ENCODE measurements at regions not wholly inside any gene's neighbourhood (a gene's known extent, or its start where the extent isn't known, plus 50 kb on each side); places are given as distances from the start of the nearest gene placed in this dataset.
A peak's percentile ranks its signal among the peaks of the same experiment; 100 is the strongest.

- DNase-seq (ENCODE audit: low spot score): no peak
Observed at GRCh38 chr11:10641912-10642697, 51.5 kb downstream of the IRAG1 start.

GRCh38 chr11:10641177-10641911 lies 52.2 kb downstream of the IRAG1 start:
- DNase-seq (ENCODE audit: low spot score): no peak

GRCh38 chr11:10640308-10640707 lies 53.2 kb downstream of the IRAG1 start:
- no peak for DNase-seq (ENCODE audit: low spot score)

GRCh38 chr11:10639350-10639749 lies 54.2 kb downstream of the IRAG1 start:
- DNase-seq (ENCODE audit: low spot score): no peak

DNA sequence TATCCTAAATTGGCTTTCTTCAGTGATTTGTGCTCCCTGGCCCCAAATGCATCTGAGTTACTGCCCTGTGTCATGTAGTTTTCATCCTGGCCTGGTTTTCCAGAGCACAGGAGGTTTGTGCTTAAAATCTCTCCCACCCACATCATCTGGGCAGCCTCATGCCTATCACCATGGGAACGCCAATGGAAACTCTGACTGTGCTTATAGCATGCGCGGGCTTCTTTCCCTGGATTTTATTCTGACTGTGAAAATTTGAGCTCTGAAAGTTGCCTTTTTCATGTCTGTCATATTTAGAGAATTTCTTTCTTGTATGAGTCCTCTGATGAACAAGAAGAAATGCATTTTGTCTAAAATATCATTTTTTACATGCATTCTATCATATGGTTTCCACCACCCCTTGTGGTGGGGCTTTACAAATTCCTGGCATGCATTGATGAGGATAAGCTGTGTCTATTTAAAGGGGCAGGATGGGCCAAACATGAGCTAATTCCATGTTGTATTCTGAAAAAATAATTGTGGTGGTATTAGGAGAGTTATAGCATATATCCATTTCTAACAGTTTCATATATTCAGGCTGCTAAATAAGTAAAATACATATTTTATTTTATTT lies 55.1 kb downstream of the IRAG1 start:
- peak; percentile 37 for DNase-seq (ENCODE audit: low spot score)

GRCh38 chr11:10637731-10638151 lies 55.8 kb downstream of the IRAG1 start:
- no peak for DNase-seq (ENCODE audit: low spot score)

DNA sequence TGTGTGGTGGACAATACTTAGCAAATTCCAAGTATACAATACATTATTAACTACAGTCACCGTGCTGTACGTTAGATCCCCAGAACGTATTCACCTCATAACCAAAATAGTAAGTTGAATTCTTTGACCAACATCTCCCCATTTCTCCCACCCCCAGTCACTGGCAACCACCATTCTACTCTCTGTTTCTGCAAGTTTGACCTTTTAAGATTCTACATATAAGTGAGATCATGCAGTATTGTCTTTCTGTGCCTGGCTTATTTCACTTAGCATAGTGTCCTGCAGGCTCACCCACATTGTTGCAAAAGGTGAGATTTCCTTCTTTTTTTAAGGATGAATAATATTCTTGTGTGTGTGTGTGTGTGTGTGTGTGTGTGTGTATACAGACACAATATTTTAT lies 59.1 kb downstream of the IRAG1 start:
- no peak for DNase-seq (ENCODE audit: low spot score)

DNA sequence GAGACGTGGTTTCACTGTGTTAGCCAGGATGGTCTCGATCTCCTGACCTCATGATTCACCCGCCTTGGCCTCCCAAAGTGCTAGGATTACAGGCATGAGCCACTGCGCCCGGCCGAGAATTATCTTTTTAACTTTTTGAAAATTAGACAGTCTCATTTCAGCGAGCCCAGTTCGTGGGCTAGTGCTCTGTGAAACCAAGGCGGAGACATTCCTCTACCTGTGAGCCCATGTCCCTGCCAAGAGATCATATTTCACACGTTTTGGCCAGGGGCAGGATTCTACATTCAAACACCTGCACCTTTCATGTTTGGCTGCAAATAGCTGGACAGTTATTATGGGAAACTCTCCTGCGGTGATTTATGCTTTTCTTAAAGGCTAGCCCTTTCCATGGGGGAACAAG lies 60.3 kb downstream of the IRAG1 start:
- no peak for DNase-seq (ENCODE audit: low spot score)

DNA sequence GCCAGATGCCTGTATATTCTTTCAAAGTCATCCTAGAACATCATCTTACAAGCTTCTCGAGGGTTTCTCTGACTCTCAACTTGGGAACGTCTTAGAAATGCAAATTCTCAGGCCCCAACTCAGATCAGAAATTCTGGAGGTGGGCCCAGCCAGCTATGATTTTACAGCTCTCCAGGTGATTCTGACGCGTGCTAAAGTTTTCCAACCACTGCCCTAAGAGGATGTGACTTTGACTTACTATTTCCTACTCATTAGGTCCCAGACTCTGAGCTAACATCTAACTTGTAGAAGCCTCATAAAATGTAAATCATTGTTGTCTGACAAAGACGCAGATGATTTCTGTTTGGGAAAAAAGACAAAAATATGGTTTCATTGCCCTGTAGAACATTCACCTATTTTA lies 61.1 kb downstream of the IRAG1 start:
- DNase-seq (ENCODE audit: low spot score): no peak

DNA sequence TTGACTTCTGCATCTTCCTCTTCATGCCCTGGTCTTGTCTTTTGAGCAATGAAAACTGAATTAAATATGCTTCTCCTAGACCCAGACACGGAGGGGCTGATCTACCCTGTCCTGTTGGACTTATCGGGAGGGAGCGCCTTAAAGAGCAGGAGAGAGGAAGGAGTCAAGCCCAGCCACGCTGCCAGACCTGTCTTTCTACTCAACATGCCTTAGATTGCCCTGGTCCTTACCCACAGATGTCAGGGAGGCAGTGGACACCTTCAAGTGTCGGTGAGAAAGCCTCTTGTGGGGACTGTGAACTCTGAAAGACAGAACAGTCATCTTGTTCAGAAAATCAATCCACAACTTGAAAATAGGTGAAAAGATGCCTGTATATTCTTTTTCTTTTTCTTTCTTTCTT lies 61.8 kb downstream of the IRAG1 start:
- no peak for DNase-seq (ENCODE audit: low spot score)

- DNase-seq (ENCODE audit: low spot score): no peak
Observed at GRCh38 chr11:10629411-10630002, 61.0 kb upstream of the LYVE1 start.

DNA sequence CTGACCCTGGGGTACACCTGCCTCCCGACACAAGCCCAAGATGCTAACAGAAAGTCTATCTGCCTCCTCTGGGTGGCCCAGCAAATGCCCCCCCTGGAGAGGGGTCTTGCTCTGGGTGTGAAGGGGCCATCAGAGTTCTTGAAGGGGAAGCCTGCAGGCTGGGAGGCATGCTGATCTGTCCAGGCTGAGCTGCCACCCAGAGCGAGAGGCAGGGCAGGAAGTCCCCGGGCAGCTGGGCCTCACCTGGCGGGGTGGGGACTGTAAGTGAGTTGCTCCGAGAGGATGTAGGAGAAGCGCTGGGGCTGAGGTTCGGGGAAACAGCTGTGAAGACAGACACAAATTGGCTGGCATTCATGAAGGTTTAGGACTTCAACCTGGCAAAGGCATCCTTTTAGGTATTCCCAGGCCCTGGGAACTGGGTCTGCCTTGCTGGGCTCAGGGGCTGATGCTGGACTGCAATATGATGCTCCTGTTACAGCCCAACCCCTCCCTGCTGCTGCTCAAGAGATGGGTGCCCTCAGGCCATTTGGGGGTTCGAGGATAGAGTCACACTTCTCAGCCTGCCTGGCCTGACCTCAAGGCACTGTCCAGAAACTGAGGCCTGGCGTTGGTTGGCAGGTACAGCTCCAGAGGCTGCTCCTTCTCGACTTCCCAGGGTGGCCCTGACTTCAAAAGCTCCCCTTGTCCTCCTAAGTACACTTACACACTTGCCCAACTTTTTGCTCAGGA lies 60.2 kb upstream of the LYVE1 start:
- DNase-seq (ENCODE audit: low spot score): no peak

DNA sequence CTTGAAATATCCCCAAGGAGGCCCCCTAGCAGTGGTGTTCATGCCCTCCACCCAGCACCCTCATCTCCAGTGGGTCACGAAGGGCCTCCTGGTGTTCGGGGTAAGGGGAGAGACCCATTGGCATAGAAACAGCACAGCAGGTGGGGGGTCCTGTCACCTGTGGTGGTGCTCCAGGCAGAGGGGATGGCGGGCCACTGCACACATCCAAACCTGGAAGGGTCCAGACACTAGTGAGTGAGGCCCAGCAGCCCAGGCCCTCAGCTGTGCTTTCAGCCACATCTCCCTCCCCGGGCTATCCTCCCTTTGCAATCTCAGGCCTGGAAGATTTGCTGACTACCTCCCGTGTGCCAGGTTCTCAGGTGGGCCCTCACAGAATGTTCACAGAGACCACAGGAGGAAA lies 59.4 kb upstream of the LYVE1 start:
- no peak for DNase-seq (ENCODE audit: low spot score)

GRCh38 chr11:10627291-10627690 lies 58.8 kb upstream of the LYVE1 start:
- no peak for DNase-seq (ENCODE audit: low spot score)

DNA sequence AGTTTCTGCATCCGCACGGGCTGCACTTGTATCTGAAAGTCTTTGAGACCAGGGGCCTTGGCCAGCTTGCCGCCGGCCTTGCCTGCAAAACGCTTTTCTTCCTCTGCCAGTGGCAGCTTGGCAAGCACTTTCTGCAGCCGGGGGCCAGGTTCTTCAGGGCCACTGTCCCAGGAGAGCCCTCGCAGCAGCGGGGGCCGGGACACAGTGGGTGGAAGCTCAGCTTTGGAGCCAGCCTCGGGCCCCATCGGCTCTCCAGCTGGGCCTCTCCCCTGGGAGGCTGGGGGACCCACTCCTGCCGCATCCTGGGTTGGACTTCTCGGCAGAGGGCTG lies 57.5 kb upstream of the LYVE1 start:
- DNase-seq (ENCODE audit: low spot score): no peak

DNA sequence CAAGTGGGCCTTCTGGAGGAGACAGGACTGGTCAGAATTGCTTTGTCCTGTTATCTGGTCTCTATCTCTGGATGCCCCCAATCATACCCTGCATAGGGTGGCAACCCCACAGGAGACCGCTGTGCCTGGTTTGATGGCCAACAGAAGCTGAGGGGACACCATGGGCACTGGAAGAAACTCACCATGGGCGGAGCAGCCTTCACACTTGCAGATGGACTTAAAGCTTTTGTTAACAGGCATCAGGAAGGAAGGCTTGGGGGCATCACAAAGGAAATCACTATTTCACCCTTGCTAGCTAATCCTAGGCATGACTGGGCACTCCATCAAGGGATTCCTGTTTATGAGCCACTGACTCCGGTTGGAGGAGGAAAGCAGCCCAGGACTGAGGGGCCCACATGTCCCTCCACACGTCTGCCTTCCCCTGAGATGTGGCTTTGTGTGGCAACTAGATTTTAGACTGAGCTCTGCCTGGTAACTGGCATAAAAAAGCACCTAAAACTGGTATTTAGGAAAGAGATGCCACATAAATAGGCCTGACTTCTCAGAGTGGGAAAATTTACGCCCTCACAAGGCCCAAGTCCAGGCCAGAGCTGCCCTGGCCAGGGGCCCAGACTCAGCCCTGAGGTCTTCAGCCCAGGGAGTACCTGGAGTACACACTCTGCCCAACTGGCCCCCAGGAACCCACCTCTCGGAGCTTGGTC lies 57.0 kb upstream of the LYVE1 start:
- no peak for DNase-seq (ENCODE audit: low spot score)

- peak; percentile 36 for DNase-seq (ENCODE audit: low spot score)
Observed at GRCh38 chr11:10623797-10624761, 55.6 kb upstream of the LYVE1 start.

DNA sequence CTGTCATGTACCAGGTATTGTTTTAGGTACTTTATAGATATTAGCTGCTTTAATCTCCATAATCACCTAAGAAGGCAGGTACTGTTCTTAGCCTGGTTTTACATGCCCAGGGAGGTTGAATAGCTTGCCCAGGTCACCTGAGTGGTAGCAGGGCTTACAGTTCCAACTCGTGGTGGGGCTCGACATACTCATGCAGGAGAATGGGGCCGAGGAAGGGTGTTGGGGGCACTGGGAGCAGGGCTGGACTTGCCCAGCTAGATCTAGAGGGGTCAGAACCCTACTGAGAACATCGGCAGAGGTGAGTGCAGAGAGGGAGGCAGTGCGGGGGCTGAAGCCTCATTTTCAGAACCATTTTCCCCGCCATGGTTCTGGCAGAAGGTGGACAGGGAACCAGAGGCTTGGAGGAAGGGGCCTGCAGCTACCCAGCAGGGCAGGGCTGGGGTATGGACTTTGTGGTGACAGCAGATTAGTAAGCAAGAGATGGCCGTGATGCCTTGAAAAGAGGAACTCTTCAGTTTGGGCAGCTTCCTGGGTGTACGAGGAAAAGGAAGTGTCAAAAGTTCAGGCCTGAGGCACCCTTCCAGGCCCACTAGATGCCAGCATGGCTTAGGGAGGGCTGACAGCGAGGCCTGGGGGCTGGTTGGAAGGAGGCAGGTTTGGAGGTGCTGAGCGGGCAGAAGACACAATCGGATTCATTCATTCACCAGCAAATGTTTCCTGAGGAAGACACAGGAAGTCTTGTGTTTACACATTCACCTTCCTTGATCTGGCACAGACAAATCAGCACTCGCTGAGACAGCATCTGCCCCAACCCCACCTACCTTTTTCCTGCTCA lies 54.7 kb upstream of the LYVE1 start:
- no peak for DNase-seq (ENCODE audit: low spot score)

DNA sequence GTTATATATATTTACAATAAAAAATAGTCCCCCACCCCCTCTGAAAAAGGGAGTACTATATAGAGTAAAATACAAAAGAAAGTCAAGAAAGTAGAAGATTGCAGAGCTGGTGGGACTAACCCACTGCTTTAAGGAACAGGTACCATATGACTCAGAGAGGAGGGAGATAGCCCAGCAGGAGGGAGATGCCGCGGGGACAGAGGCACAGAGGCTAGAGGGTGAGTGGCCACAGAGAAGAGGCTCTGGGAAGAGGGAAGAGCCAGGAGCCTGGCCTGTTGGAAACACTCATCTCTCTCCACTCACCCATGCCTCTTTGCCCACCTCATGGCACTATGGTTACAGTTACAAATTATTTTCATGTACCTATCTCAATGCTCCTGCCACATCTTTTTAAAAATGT lies 53.6 kb upstream of the LYVE1 start:
- no peak for DNase-seq (ENCODE audit: low spot score)
